GM18868 (cell line): ENCODE measurements at regions not wholly inside any gene's neighbourhood (a gene's known extent, or its start where the extent isn't known, plus 50 kb on each side); places are given as distances from the start of the nearest gene placed in this dataset.

Experiments
- ATAC-seq: cut with Tn5 transposase; IDR thresholded peaks from one replicate; pipeline ENCODE4 v1.9.1; 2021; ENCODE audit warnings: mild to moderate bottlenecking, moderate library complexity; ENCODE audit not compliant: unreplicated experiment

- ATAC-seq = no peak
These were observed 1193.1 kb upstream of the MIR17HG start for GRCh38 chr13:90154311-90154960.

- no peak for ATAC-seq
These were observed 1191.1 kb upstream of the MIR17HG start for GRCh38 chr13:90156390-90156789.

DNA sequence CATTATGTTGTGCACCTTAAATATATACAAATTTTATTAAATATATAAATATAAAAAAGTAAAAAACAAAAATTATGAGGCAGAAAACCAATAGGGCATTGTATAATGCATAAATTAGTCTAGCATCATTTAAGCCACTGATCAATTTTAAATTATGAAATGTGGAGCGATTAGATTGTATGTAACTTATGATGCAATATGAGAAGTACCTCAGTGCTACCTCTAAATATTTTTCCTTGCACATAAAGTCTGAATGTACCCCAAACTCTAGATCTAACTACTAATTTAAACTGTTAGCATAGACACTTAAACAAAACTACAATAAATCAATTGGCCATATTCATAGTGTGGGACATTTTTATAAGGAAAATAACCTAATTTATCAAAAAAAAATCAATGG lies 1178.5 kb upstream of the MIR17HG start:
- ATAC-seq = no peak

- ATAC-seq = no peak
These were observed 1177.3 kb upstream of the MIR17HG start for GRCh38 chr13:90170208-90170607.

DNA sequence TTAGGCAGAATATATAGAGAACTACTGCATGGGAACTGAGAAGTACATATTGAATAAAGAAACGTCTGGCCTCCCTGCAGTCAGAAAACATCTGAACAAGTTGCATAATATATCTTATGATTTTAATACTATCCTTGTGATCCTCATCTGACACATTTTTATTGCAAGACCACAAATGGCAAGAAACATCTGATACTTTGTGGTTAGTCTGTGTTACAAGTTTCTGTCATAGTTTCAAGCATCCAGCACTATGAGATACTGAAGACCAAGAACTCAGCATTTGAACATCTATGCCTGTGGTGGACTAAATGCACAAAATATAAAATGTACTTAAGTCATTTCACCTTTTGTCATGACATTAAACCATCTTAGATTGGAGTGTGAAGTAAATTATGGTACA lies 1175.8 kb upstream of the MIR17HG start:
- no peak for ATAC-seq

DNA sequence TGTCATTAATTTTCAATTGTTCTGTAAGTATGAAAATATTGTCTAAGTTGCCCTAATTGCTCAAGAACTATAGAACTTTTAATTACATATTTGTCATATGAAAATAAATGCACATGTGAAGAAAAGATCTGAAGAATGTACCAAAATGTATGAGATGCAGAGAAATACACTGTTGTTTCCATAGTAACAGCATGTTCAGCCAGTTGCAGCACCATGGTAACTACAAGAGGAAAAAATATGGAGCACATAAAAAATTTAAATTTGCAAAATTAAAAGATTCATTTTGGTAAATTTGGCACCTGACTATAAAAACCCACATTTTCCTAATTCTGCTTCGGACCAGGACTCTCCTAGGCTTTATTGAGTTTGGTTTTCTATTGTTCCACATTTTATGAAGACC lies 1170.0 kb upstream of the MIR17HG start:
- no peak for ATAC-seq

DNA sequence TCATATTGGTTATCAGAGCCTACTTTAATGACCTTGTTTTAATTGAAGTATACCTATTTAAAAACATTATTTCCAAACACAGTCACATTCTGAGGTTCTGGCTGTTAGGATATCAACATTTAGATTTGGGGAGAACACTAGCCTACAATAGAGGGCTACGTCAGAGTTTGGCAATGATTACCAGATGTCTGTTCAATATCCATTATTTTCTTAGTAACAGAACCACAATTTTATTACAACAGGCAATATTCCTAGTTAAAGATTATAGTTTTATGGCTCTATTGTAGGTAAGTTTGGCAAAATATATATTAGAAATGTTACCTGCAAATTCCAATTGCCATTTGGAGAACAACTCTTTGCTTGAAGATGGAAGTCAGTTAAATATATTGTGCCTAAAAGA lies 1163.1 kb upstream of the MIR17HG start:
- no peak for ATAC-seq

DNA sequence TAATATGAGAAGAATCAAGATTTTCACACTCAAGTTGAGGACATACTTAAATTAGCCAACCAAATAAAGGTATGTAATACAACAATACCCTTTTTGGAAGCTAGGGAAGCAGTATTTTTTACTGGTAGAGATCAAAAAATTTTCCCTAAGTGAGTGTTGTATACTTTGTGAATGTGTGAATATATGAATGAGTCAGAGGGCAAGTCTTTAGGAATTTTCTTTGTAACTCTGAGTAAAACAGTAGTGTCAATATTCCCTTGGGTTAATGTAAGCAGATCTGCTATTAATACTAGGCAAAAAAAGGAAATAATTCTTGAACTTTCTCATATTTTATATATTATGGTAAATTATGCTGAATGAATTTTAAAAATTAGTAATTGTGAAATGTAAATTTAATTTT lies 1161.8 kb upstream of the MIR17HG start:
- no peak for ATAC-seq

- ATAC-seq = no peak
These were observed 1159.8 kb upstream of the MIR17HG start for GRCh38 chr13:90187478-90188350.

- ATAC-seq = no peak
These were observed 1159.2 kb upstream of the MIR17HG start for GRCh38 chr13:90188351-90188636.

GRCh38 chr13:90197722-90198121 lies 1149.8 kb upstream of the MIR17HG start:
- ATAC-seq = peak; percentile 65

GRCh38 chr13:90201202-90201601 lies 1146.3 kb upstream of the MIR17HG start:
- ATAC-seq = no peak

GRCh38 chr13:90201676-90202460 lies 1145.6 kb upstream of the MIR17HG start:
- no peak for ATAC-seq

DNA sequence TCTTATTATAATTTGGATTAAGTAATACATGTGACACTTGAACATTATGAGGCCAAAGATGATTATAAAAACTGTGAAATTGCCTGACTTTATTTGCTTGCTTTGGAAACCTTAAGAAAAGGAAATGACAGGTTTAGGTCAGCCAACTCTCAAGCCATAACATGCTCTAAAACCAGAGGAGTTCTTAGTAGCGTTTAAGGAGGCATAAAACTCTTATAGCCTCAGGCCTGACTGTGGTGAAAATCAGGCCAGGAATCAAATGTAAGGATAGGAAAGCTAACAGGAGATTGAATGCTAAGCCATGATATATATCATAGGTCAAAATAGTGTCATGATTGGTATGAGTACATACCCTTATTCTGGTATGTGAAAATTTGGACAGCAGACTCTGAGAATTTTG lies 1142.4 kb upstream of the MIR17HG start:
- ATAC-seq = no peak

GRCh38 chr13:90205911-90206310 lies 1141.6 kb upstream of the MIR17HG start:
- ATAC-seq = no peak

GRCh38 chr13:90217275-90217674 lies 1130.2 kb upstream of the MIR17HG start:
- ATAC-seq = no peak

GRCh38 chr13:90222758-90223157 lies 1124.7 kb upstream of the MIR17HG start:
- no peak for ATAC-seq

GRCh38 chr13:90230311-90230710 lies 1117.2 kb upstream of the MIR17HG start:
- no peak for ATAC-seq

- no peak for ATAC-seq
These were observed 1115.2 kb upstream of the MIR17HG start for GRCh38 chr13:90232291-90232690.

- ATAC-seq = no peak
These were observed 1113.4 kb upstream of the MIR17HG start for GRCh38 chr13:90233933-90234672.

GRCh38 chr13:90237852-90238251 lies 1109.6 kb upstream of the MIR17HG start:
- no peak for ATAC-seq
